NCI-H2227 (cell line): ENCODE measurements at regions not wholly inside any gene's neighbourhood (a gene's known extent, or its start where the extent isn't known, plus 50 kb on each side); places are given as distances from the start of the nearest gene placed in this dataset.
A peak's percentile ranks its signal among the peaks of the same experiment; 100 is the strongest.

Experiments used
- DNase-seq: peaks from one replicate; lab custom pipeline; 2025; ENCODE audit not compliant: unreplicated experiment; lab: John Stamatoyannopoulos, UW

DNA sequence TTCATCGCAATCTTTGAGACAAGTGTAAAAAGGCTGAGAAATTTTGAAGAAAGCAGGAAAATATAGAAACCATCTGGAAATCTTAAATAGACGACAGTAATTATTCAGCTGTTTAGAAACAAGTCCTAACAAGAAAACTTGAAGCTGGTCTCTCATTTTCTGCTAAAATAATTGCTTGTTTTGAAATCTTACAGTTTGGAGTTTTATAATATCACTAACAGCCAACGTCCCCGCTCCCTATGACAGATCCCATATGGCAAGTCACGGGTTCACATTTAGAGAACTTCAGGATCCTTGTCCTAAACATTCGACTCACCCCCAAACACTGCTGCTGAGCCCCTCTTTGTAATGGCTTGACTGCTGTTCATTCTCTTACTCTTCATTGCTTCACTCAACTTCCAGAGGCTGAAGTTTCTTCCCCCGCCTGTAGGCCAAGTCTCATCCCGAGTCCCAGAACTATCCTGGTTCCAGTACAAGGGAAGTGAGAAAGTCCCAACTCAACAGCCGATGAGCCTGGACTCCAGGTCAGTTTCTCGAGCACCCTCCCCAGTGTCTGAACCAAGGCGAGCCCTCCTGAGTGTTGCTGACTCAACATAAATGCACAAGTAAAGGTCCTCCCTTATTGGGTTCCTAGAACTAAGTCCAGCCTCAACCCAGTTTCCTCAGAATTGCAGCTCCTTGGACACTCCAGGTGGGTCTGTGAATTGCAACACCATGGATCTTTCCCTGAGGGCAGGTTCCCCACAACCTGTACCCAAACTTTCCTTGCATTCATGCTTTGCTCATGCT lies 93.4 kb upstream of the BACE2 start:
- no peak for DNase-seq

DNA sequence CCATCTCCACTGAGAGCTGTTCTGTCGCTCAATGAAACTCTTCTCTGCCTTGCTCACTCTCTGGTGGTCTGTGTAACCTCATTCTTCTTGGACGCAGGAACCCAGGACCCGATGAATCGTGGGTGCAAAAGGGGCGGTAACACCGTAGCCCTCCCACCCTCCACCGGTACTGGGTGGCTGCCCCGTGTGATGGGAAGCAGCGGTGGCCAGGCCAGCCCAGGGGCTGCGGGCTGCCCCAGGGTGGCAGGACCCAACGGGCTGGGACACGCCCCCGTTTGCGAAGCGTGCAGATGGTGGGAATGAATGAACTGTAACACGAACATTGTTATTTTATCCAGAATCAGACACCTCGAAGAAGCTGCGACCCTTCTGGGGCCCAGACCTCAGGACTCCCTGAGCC lies 92.3 kb upstream of the BACE2 start:
- DNase-seq: no peak

DNA sequence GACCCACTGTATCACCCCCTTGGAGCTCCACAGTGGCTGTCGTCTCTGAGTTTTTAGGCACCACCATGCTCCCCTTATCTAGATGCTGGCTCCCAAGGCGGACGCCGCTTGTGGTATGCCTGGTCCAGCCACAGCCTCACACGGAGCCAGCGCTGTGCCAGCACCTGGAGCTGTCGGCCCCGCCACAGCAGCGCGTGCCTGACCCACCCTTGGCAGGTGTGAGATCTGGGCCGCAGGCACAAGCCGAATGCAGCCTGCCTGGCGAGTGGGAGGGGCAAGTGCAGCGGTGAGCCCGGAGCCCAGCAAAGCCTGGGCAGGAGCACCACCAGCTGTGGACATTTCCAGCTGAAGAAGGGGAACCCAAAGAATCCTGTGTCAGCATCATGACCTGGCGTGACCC lies 91.9 kb upstream of the BACE2 start:
- no peak for DNase-seq

DNA sequence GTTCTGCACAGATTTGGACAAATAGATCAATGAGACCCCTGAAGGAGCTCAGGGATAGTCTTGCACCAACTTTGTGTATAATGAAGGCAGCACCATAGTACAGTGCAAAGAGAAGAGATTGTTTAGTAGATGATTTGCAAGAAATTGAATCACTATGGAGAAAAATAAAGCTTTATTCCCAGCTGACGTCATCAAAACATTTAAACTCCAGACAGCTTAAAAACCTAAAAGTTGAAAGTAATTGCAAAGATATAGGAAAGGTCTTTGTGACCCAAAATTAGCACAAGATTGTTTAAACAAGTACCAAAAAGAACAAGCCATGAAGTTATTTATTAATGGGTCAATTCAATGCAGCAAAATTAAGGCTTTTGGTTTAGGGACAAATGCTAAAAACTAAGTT lies 88.8 kb upstream of the BACE2 start:
- no peak for DNase-seq

DNA sequence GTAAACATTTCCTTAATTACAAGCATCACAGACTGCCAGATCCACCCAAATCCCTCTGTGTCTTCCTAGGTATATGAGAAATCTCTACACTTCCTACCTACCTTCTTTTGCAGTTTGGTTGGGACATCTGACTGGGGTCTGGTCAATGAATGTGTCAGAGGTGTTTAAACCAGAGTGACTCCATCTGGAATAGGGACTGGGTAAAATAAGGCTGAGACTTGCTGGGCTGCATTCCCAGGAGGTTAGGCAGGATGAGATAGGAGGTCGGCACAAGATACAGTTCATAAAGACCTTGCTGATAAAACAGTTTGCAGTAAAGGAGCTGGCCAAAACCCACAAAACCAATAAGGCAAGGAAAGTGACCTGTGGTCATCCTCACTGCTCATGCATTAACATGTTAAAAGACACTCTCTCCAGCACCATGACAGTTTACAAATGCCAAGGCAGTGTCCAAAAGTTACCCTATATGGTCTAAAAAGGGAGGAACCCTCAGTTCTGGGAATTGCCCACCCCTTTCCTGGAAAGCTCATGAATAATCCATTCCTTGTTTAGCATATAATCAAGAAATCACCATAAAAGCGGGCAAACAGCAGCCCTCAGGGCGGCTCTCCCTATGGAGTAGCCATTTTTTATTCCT lies 87.4 kb upstream of the BACE2 start:
- DNase-seq: no peak

DNA sequence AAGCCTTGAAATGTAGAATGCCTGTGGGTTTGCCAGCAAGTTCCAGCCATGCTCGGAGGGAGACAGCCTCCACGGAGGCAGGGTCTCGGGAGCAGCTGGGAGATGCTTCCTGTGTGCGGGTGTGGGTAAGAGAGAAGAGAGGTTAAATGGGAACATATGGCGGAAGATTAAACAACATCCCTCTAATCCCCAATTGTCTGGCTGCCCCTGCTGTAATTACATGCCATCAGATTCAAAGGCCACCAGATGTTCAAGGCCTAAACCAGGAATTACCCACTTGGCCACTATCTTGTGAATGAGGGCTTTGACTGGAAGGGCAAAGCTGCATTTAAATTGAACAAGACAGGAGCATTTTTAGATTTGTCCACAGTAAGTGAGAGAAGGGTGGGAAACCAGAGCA lies 81.4 kb upstream of the BACE2 start:
- DNase-seq: peak; percentile 86

DNA sequence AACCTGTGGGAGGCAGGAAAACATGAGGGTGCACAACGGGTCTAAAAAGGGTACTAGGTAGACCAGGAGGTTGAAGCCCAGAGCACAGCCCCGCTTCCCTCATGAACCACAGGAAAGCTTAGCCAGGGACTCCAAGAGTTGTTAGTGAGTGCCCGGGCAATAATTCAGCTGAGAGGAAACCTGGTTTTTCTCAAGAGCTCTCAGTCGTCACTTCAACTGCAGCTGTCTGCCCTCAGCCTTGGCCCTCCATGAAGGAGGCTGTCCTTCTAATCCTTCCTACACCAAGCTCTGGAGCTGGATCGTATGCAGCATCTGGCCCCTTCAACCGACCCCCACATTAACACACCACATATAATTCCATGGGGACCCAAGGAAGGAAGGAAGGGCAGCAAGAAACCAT lies 77.0 kb upstream of the BACE2 start:
- DNase-seq: no peak

DNA sequence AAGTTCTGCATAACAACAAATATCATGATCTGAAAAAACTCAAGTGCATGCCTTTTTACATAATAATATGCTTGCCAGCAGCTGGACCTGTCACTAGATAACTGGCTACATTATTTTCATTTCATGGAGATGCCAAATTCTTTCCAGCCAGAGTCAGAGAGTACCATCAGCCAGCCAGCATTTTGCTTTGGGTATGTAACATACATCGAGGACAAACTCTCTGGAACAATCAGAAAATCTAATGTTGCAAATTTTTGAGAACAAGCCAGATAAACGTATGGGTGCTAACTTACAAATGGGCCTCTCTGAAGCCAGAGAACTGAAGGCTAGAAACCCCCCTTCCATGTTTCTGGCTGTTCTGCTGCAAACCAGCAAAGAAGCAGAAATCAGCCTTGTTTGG lies 76.3 kb upstream of the BACE2 start:
- DNase-seq: no peak

DNA sequence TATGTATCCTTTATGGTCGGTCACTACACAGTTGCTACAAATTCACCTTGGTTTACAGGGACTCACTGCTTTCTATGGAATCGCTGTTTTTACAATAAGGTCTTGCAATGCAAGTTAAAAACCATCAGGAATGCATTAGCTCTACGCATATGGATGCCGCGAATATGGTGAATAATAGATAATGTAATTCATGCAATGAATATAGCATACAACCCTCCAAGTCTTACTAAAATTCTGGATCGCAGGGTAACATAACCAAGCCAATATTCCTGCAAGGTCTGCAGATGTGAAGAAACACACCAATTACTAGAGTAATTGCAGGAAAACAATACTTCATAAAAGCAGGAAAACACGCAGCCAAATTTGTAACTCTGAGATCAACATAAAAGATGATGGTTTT lies 75.6 kb upstream of the BACE2 start:
- DNase-seq: no peak

DNA sequence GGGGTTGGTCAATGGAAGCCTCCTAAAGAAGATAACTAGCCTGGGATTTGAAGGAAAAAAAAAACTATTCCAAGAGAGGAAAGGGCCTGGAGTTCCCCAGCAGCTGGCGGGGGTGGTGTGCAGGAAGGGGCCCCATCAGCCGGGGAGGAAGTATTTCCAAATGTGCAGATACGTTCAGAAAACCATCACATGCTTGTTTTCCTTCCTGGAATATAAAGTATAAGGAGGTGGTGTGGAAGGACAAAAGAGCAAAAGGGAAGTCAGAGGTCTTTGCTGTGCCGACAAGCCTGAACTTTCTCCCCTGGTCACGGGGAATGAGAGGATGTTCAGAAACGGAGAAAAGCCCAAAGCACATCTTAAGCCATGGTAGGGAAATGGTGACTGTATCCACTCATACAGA lies 72.0 kb upstream of the BACE2 start:
- DNase-seq: no peak

DNA sequence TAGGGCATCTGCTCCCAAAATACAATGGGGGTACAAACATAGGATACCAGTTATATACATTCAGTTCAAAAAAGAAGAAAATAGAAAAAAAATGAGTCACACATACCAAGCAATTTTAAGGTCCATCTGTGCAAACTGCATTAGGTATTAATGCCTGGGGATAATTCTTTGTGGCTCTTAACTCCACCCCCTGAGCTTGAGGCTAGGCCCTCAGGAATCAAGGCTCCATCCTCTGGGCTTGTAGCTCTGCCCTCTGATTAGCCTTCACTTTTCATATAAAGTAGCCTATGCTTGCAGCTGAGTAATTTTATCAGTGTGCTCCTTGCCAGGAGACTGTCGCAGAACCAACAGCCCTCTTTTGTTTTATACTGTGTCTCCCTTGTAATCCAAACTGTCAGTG lies 69.9 kb upstream of the BACE2 start:
- DNase-seq: no peak

DNA sequence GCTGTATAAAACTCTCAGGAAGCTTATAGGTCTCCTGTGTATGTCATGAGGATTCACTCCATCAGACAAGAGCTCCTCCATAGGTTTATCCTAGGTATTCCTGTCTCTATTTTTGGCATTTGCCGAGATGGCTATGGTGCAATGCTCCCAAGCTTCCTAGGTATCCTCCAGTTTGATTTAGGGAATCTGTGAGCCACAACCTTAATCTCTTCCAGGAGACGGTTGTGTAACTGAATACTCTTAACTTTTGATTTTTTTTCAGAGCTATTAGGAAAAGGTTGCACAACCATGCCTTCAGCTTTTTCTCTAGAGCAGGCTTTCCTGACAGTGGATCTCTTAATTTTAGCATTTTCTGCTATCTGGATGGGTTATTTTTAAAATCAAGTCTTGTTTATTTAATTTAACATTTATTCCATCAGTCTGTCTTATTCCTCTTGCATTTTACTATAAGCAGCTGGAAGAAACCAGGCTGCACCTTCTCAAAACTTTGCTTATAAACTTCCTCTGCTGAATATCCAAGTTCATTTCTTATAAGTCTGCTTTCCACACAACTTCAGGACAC lies 69.4 kb upstream of the BACE2 start:
- DNase-seq: no peak

DNA sequence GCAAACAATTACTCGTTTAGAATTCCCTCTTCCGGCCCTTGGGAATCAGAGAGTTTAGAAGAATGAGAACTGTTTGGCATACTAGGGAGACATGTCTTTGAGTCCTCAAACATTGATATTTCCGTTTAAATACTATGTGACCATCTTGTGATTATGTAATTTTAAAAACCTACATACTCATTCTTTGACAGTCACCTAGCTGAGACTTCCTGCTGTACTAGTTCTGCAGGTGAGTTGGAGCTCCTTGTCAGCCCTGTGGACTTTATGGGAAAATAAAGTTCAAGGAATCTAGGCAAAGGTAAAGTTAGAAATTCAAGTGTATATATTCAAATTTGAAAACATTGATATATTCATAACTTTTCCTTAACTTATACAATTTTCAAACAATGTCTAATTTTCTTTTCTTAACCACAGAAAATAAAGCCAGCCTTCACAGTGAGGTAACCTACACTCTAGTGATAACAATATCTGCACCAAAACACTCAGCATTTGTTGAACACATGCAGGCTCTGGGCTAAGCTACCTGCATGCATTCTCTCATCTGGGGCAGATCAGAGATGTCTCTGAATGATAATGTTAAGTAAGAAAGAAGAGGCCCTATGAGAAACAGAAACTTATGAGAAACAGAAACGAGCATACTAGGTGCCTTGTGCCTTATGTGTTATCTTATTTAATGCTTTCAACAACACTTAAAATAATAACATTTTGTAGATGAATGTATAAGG lies 67.0 kb upstream of the BACE2 start:
- no peak for DNase-seq

DNA sequence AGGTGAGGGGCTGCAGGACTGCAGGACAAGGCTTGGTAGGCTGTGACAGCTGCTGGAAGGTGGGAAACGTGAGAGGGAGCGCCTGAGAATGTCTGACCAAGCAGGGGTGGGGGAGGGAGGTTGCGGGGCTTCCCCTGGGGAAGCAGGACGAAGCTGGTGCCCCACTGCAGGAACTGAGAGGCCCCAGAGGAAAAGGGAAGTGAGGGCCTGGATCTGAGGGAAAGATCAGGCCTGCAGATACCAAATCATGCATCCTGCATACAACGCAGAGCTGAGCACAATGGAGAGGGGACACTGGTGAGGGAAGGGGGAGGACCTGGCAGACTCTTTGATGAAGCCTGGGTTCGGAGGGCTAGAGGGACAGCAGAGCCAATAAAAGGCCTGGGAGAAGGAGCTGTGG lies 65.7 kb upstream of the BACE2 start:
- DNase-seq: no peak

DNA sequence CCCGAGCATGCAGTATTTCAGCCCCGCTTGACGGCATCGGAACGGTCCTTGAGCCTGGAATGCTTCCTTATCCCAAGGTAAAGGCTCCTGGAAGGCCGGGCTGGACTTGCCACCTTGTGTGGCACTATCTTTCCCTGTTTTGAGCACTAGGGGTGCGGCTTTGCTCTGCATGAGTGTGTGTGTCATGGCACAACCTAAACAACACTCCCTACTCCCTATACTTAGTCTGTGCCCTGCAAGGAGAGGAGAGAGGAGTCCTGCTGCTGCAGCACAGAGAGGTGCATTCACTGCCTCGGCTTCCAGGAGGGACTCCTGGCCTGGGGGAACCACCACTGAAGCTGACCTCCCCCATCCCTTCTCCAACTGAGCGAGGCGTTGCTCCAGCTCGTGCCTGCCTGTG lies 60.4 kb upstream of the BACE2 start:
- no peak for DNase-seq

DNA sequence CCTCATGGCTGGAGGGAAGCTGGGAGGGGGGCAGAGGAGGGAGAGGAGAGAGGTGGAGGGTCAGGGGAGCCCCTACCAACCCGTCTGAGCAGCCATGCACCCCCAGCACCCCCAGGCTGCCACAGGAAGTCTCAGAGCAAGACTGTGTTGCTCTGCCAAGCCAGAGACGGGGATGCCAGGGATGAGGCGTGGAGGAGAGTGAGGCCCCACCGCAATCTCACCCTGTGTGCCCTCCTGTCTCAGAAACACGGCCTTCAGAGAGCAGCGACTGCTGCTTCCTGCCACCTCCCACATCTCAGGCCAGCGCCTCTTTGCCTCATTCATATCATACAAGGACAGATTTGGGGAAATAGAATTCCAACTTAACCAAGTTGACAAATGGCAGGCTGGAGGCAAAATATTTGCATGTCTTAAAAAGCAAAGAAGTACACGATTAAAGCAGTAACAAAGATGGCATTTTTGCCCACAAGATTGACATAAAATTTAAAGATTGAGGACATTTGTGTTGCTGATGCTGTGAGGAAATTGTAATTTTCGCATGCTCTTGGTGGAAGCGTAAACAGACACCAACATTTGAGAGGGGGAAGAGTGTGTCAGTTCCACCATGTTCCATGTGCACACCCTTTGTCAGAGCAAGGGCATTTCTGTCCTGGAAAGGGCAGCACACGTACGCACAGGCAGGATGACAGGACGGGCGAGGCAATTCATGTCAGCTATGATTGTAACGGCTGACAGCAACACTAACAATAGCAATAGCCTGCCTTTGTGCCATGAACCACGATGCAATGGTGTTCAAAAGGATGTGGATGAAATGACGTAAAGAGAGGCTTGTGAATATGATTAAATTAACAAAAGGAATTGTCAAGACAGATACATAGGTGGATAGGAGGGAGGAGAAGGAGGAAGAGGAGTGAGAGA lies 59.0 kb upstream of the BACE2 start:
- DNase-seq: no peak

DNA sequence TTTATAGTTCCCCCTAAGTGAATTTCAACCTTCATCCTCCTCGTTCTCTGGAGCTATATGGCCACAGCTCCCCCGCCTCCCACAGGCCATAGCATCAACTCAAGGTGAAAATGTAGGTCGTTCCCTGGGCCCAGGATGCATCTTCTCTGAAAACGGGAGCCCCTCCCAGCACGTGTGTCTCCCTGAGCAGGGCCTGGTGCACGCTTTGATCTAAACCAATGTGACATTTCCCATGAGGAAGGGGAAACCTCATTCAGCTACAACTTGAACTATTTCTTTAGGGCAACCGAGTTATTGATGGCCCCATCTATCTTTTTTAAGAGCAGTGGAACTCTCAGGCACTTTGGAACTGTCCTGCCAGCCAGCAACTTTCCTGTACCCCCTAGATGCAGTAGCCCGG lies 57.8 kb upstream of the BACE2 start:
- no peak for DNase-seq

DNA sequence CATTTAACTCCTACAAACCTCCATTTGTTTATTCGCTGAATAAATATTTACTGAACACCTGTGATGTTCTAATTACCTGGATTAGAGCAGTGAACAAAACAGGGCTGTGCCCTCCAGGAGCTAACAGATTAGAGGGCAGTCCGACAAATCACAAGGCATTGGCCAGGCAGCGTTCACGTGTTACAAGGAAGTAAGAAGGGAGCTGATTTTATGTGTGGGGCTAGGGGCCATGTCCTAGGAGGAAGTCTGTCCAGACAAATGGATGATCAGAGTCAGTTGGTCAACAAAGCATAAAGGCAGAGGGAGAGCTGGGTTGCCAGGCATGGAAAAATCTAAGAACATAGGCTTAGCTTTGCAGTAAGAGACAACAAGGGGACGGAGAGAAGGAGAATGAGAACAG lies 57.3 kb upstream of the BACE2 start:
- DNase-seq: no peak

DNA sequence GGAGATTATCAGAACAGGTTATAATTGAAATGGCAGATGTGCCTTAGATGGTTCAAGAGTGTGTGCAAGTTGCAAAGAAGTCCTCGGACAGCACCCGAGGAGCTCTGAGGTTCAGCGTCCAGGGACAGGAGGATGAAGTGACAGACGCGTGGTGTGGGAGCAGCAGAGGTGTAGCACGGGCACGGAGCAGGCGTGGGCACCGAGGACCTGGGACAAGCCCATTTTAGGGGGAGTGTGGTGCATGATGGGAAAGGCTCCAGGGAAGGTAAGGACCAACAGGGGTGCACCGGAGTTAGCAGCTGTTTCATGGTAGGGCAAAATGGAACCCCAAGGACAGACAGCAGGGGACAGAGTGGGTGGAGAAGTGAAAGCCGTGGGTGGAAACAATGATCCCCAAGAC lies 56.3 kb upstream of the BACE2 start:
- DNase-seq: no peak

DNA sequence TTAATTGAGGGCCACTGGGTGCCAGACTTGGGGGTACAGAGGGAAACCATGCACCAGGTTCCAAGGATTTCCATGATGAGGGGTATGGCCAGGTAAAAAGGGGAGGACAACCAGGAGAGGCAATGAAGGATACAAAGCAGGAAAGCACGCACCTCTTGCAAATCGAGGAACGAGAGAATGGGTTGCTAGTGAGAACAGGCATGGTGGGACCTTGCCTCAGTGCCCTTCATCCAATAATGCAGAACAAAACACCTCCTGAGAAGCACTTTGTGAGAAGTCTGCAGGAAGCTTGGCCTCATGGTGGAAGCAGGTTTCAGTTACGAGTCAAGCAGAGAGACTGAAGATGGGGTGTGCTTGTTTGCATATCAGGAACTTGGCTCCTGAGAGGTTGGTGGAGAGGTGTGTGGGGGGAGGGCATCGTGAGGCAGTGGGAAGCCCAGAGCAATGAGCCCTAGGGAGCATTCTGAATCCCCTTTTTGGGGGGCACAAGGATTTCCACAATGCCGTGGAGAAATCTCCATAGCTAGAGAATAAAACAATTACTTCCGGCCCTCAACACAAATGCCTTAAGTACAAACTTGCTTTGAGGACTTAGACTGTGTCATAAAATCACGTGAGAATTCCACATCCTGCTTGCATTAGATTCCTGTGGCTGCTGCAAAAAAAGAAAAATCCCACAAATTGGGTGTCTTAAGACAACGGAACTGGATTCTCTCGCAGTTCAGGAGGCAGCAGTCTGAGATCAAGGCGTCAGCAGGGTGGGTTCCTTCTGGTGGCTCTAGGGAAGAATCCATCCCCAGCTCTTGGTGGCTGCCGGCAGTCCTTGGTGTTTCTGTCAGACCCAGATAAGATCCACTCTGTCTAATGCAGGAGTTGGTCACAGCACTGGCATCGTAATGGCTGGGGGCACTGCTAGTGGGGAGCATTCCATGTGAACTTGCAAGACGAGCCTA lies 54.9 kb upstream of the BACE2 start:
- DNase-seq: peak; percentile 66
